Choroid plexus epithelial cell (primary cell): ENCODE measurements at regions not wholly inside any gene's neighbourhood (a gene's known extent, or its start where the extent isn't known, plus 50 kb on each side); places are given as distances from the start of the nearest gene placed in this dataset.
A peak's percentile ranks its signal among the peaks of the same experiment; 100 is the strongest.
"Not testable (repeated sequence)": the region's sequence is repeated elsewhere in the genome, so short reads cannot be mapped to it uniquely, and the experiment has no call there.

Experiments
- DNase-seq: peaks from one replicate; pipeline ENCODE4 v3.0.0-alpha.2; 2010; ENCODE audit warnings: low read depth
- H3K4me3 ChIP-seq: 2 replicates; pipeline ENCODE4 v1.5.1; 2011; ENCODE audit warnings: low read depth, mild to moderate bottlenecking, control low read depth, low read length, moderate library complexity
- CTCF ChIP-seq: conservative IDR thresholded peaks from 2 replicates; pipeline ENCODE4 v1.5.1; 2011; ENCODE audit warnings: low read depth, mild to moderate bottlenecking, control low read depth, inconsistent platforms, low read length, moderate library complexity

DNA sequence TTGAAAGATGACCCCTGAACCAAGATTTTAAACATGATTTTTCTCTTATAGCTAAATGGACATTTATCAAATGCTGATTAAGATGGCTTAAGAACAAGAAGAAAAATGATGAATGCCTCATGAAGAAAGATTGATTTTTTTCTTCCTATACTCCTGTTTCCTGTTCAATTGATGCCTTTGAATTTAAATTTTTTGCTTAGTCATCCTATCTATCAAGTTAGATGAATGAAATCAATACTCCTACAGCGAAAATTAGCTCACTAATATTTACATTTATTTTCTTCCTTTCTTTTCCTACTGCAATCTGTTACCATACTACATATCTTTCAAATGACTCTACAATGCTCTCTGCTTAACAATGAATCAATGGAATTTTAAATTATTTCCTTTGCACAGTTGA is 773.6 kb upstream of the DIAPH2 start:
- no peak overlapping the region for H3K4me3 ChIP-seq
- no peak for TF ChIP-seq CTCF
- no peak for DNase-seq

DNA sequence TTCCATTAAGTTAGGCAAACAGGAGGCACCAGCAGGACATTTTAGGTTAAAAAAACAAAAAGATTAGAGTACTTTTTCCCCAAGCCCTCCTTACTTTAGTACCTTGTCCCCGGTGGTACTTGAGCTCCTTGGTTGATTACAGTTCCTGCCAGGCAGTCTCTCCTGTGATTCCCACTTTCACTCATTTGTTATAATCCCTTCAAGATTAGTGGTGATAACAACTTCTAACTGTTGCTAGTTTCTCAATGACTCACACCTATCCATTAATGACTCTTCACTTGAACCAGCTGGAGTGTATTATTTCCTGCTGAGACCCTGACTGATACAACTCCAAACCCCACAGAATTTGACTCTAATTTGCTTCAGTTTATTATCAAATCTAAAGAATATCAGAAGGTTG is 765.0 kb upstream of the DIAPH2 start:
- no peak for DNase-seq
- no peak for TF ChIP-seq CTCF
- H3K4me3 ChIP-seq, result no peak overlapping the region

GRCh38 chrX:95945528-95945927 is 739.1 kb upstream of the DIAPH2 start:
- DNase-seq, result peak; percentile 1
- no peak for TF ChIP-seq CTCF
- H3K4me3 ChIP-seq, result no peak overlapping the region

DNA sequence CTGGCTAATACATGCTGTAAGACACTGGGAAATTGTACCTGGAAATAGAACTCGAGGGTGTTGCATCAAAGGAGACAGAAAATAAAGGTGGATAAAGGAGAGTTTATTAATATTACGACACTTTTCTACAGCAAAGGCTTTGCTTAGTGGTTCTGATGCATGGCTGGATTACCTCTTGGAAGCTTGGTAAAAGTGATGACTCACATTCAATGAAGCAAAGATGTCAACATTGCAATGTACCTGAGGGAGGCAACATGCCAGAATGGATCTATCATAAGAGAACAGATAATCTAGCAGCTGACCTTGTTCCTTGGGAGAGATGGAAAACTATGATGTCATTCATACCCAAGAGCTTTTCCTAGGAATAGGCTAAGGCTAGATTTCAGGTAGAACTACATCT is 735.1 kb upstream of the DIAPH2 start:
- no peak for TF ChIP-seq CTCF
- no peak overlapping the region for H3K4me3 ChIP-seq
- no peak for DNase-seq

- no peak for TF ChIP-seq CTCF
- H3K4me3 ChIP-seq, result no peak overlapping the region
These were observed 734.0 kb upstream of the DIAPH2 start for GRCh38 chrX:95950679-95951078.

GRCh38 chrX:95953564-95953963 is 731.1 kb upstream of the DIAPH2 start:
- TF ChIP-seq CTCF, result no peak
- no peak for DNase-seq
- H3K4me3 ChIP-seq, result no peak overlapping the region

More at GRCh38 chrX:95950679-95951078, 734.0 kb upstream of the DIAPH2 start:
- DNase-seq, result no peak

- no peak for TF ChIP-seq CTCF
- no peak overlapping the region for H3K4me3 ChIP-seq
- no peak for DNase-seq
These were observed 727.9 kb upstream of the DIAPH2 start for GRCh38 chrX:95956745-95957144.

DNA sequence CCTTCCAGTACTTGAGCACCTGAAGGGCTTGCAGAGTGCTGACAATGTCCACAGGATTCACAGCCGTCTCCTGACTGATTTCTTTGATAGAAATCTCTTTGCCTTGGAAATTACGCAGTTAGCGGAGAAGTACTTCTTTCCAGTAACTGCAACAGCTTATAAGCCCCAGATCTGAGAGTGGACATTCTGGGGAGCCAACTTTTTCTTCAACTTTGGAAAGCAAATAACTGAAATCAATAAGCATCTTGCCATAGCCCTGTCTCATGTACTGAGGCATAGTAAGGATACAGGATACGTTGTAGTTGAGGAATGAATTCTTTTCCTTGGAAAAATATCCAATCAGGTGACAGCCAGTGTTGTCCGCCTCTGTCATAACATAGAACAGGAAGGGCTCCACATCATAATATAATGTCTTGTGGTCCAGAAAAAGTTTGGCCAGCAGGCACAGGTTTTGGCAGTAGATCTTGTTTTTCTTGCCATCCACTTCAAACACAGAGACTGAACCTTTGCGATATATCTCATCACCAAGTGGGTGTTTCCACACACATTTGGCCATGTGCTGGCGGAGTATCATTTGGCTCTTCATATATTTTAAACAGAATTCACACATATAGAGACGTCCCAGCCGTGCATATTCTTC is 711.1 kb upstream of the DIAPH2 start:
- DNase-seq, H3K4me3 ChIP-seq: not testable (repeated sequence)
